Neural crest cell (in vitro differentiated cells): ENCODE measurements at regions not wholly inside any gene's neighbourhood (a gene's known extent, or its start where the extent isn't known, plus 50 kb on each side); places are given as distances from the start of the nearest gene placed in this dataset.
"Not testable (repeated sequence)": the region's sequence is repeated elsewhere in the genome, so short reads cannot be mapped to it uniquely, and the experiment has no call there.

Source experiments
- DNase-seq: peaks from one replicate; pipeline ENCODE4 v3.0.0; 2021; ENCODE audit warnings: low read depth, mixed read lengths, low spot score
- H3K27ac Mint-ChIP-seq: one replicate; pipeline ENCODE4 v1.8.0; 2021; ENCODE audit warnings: mild to moderate bottlenecking, mixed read lengths; ENCODE audit not compliant: unreplicated experiment
- H3K27me3 Mint-ChIP-seq: 2 replicates; pipeline ENCODE4 v1.8.0; 2021; ENCODE audit warnings: low read depth, mild to moderate bottlenecking, mixed read lengths
- H3K36me3 Mint-ChIP-seq: 2 replicates; pipeline ENCODE4 v1.8.0; 2021; ENCODE audit warnings: low read depth, mild to moderate bottlenecking, mixed read lengths
- H3K4me1 Mint-ChIP-seq: 2 replicates; pipeline ENCODE4 v1.8.0; 2021; ENCODE audit warnings: mixed read lengths
- H3K4me3 Mint-ChIP-seq: one replicate; pipeline ENCODE4 v1.8.0; 2021; ENCODE audit warnings: mild to moderate bottlenecking, mixed read lengths
- H3K9me3 Mint-ChIP-seq: 2 replicates; pipeline ENCODE4 v1.8.0; 2021; ENCODE audit warnings: mixed read lengths
- TF ChIP-seq, protein P1 (sequence below): fragments of 200-600 bp; sonication (generic); conservative IDR thresholded peaks from 2 replicates; pipeline ENCODE4 v1.5.0; 2021; ENCODE audit warnings: antibody characterized with exemption, mild to moderate bottlenecking

DNA sequence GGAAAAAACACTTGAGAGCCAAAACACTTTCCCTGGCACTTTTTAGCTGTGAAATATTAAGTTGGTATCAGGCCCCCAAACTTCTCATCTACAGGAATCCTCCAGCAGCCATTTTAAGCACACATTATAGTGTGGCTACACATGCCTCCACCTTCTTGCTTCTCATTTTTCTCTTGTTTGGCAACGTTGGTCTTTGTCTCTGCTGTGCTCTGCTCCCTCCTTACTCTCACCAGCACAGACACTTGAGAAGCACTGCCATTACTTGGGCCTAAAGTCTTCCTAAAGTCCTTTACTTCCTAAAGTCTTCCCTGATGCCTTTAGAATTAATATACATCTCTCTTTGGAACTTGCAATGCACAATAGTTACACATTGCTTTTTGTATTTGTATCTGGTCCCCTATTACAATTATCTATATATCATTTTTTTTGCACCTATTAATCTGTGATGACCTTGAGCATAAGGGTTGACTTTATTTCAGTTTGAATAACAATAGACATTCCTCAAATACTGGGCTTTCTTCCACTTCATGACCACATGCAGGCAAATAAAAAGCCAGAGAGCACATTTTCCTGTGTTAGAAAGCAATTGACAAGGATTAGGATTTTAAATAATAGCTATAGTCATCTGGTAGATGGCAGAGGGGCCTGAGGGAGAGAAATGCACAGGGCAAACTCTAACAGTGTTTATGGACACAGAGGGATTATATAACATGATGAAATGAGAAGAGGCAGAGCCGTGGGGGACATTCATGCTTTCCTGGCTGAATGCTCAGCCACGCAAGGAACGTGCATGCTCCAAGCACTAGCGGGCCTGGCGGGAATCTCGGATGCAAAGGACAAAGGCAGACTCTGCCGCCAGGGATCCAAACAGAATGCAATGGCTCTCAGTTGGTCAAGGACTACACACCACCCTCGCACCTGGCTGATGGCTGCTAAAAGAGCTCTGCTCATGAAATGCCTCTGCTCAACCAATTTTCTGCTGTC lies 99.3 kb downstream of the CDC14C start:
- no peaks in the 10 kb centered on the region for H3K36me3 Mint-ChIP-seq
- peak; percentile 8 for DNase-seq
- peaks cover 7% of the 10 kb centered on the region for H3K4me1 Mint-ChIP-seq
- H3K27ac Mint-ChIP-seq = peak overlapping the region; percentile 54
- peaks cover 2% of the 10 kb centered on the region for H3K9me3 Mint-ChIP-seq
- TF ChIP-seq, protein P1, sequence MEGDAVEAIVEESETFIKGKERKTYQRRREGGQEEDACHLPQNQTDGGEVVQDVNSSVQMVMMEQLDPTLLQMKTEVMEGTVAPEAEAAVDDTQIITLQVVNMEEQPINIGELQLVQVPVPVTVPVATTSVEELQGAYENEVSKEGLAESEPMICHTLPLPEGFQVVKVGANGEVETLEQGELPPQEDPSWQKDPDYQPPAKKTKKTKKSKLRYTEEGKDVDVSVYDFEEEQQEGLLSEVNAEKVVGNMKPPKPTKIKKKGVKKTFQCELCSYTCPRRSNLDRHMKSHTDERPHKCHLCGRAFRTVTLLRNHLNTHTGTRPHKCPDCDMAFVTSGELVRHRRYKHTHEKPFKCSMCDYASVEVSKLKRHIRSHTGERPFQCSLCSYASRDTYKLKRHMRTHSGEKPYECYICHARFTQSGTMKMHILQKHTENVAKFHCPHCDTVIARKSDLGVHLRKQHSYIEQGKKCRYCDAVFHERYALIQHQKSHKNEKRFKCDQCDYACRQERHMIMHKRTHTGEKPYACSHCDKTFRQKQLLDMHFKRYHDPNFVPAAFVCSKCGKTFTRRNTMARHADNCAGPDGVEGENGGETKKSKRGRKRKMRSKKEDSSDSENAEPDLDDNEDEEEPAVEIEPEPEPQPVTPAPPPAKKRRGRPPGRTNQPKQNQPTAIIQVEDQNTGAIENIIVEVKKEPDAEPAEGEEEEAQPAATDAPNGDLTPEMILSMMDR = no peak
- no peaks in the 10 kb centered on the region for H3K27me3 Mint-ChIP-seq
- H3K4me3 Mint-ChIP-seq = no peak overlapping the region

DNA sequence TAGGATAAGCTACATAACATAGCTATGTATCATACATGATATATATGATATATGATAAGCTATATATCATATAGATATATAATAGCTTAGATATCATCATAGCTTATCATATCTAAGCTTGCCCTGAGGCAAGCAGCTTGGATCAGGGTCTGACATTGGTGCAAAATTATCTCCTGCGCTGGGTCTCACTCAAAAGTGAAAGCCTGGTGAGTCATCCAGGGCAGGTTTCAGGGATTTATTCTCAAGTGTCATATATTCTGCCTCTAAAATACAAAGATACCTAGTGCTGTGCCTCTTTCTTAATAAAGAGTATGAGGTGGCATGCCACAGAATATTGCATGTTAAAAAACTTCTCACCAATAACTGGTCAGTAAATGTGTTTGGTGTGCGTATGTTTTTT lies 105.9 kb downstream of the CDC14C start:
- no peaks in the 10 kb centered on the region for H3K36me3 Mint-ChIP-seq
- TF ChIP-seq, protein P1 = no peak
- no peak overlapping the region for H3K27ac Mint-ChIP-seq
- no peak for DNase-seq
- no peaks in the 10 kb centered on the region for H3K4me1 Mint-ChIP-seq
- no peaks in the 10 kb centered on the region for H3K27me3 Mint-ChIP-seq
- no peak overlapping the region for H3K4me3 Mint-ChIP-seq
- peaks cover 2% of the 10 kb centered on the region for H3K9me3 Mint-ChIP-seq

DNA sequence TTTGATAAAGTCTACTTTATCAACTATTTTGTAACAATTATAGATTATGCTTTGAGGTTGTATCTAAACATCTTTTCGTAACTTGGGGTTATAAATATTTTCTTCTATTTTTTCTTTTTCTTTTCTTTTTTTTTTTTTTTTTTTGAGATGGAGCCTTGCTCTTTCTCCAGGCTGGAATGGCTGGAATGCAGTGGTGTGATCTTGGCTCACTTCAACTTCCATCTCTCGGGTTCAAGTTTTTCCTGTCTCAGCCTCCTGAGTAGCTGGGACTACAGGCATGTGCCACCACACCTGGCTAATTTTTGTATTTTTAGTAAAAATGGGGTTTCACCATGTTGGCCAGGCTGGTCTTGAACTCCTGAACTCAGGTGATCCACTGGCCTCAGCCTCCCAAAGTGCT lies 108.8 kb downstream of the CDC14C start:
- peaks cover 11% of the 10 kb centered on the region for H3K4me1 Mint-ChIP-seq
- H3K27me3 Mint-ChIP-seq, H3K4me3 Mint-ChIP-seq: not testable (repeated sequence)

DNA sequence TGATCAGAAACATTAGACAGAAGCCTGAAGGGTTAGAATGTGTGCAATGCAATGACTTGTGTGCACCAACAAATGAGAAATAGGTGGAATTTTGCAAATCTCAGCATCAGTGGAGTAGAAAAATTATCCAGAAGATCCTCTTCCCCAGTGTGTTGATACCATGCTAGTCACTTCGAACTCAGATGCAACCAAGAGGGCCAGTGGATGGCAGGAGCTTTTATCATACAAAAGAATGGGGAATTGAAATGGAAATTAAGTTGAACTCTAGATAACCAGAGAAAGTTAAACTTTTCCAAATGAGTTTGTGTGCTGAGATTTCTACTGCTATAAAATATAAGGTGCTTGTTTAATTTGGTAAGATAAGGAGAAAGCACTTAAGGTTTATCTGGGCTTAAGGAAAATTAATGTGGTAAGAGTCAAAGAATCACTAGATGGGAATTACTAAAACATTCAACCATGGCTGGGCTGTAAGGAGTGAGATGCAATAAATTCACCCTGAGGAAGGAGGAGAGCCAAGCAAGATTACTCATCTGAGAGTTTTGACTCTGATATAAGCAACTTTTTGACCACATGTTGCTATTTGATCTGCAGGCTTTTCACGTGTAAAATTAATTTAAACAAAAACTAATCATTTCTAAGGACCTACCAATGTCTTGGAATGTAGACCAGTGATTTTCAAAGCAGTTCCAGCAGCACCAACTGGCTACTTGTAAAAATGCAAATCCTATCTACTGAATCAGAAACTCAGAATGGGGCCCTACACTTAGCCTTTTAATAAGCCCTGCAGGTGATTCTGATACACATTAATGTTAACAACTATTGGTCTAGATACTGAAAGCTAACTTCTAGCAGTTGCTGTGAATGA lies 113.2 kb downstream of the CDC14C start:
- no peak overlapping the region for H3K27ac Mint-ChIP-seq
- no peak overlapping the region for H3K4me3 Mint-ChIP-seq
- TF ChIP-seq, protein P1 = no peak
- no peaks in the 10 kb centered on the region for H3K36me3 Mint-ChIP-seq
- H3K9me3 Mint-ChIP-seq = peaks cover 2% of the 10 kb centered on the region
- no peak for DNase-seq
- H3K27me3 Mint-ChIP-seq = no peaks in the 10 kb centered on the region
- H3K4me1 Mint-ChIP-seq = peaks cover 11% of the 10 kb centered on the region

More for the DNA sequence above, 108.8 kb downstream of the CDC14C start:
- DNase-seq, H3K9me3 Mint-ChIP-seq, H3K27ac Mint-ChIP-seq, H3K36me3 Mint-ChIP-seq: not testable (repeated sequence)

DNA sequence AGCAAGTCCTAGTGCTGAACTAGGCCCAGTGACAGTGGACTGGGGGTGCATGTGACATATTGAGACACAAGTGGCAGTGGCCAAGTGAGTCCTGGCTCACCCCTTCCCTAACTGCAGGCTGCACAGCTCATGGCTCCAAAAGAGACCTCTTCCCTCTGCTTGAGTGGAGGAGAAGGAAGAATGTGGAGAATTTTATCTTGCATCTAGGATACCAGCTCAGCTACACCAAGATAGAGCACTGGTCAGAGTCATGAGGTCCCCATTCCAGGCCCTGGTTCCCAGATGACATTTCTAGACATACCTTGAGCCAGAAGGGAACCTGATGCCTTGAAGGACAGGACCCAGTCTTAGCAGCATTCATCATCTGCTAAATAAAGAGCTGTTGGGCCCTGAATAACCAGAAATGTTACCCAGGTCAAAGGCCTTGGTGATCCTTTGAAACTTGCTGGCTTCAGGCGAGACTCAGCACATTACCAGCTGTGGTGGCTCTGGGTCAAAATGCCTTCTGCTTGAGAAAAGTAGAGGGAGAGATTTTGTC lies 114.5 kb downstream of the CDC14C start:
- peaks cover 2% of the 10 kb centered on the region for H3K9me3 Mint-ChIP-seq
- no peak for DNase-seq
- peaks cover 11% of the 10 kb centered on the region for H3K4me1 Mint-ChIP-seq
- TF ChIP-seq, protein P1 = no peak
- H3K36me3 Mint-ChIP-seq = no peaks in the 10 kb centered on the region
- no peak overlapping the region for H3K4me3 Mint-ChIP-seq
- H3K27me3 Mint-ChIP-seq = no peaks in the 10 kb centered on the region
- no peak overlapping the region for H3K27ac Mint-ChIP-seq
